SK-N-MC (cell line): ENCODE measurements at regions not wholly inside any gene's neighbourhood (a gene's known extent, or its start where the extent isn't known, plus 50 kb on each side); places are given as distances from the start of the nearest gene placed in this dataset.

Experiments
- EZH2 ChIP-seq: fragments of 200-600 bp; sonication (generic); IDR thresholded peaks from one replicate; pipeline ENCODE4 v1.6.1; 2017; ENCODE audit warnings: antibody characterized with exemption
- POLR2AphosphoS5 ChIP-seq: IDR thresholded peaks from 2 replicates; pipeline ENCODE4 v1.6.1; 2012; ENCODE audit warnings: mild to moderate bottlenecking, low read depth, low read length, borderline replicate concordance

GRCh38 chr11:96893988-96894387 is 504.2 kb downstream of the JRKL start:
- no peak for TF ChIP-seq POLR2AphosphoS5
- no peak for TF ChIP-seq EZH2
